HEK293 (cell line): ENCODE measurements at regions not wholly inside any gene's neighbourhood (a gene's known extent, or its start where the extent isn't known, plus 50 kb on each side); places are given as distances from the start of the nearest gene placed in this dataset.

Experiments
- CTCF ChIA-PET: fragments of 350-600 bp; formaldehyde crosslinking; extraction: SDS; loops from one replicate; lab custom pipeline; 2021; ENCODE audit warnings: antibody characterized with exemption; lab: Yijun Ruan, JAX
- POLR2A ChIA-PET: fragments of 300-600 bp; formaldehyde crosslinking; extraction: SDS; loops from one replicate; lab custom pipeline; 2020; ENCODE audit warnings: antibody characterized with exemption, inconsistent platforms; lab: Yijun Ruan, JAX
- H3K27ac ChIP-seq: fragments of 200-500 bp; sonication (Bioruptor generic); 2 replicates; pipeline ENCODE4 v1.5.1; 2014; ENCODE audit warnings: low read depth, low read length, control low read depth, inconsistent platforms; ENCODE audit errors: extremely low read depth
- H3K36me3 ChIP-seq, 2 experiments: fragments of 200-500 bp in 1 of 2; sonication (Bioruptor generic) in 1 of 2; 1 replicate in 1 of 2; 2 replicates in 1 of 2; pipeline ENCODE4 v1.5.1; 2014 to 2017; ENCODE audit warnings: inconsistent platforms in 2 of 2, low read length in 2 of 2; ENCODE audit not compliant: control insufficient read depth in 2 of 2, insufficient read depth in 1 of 2
- H3K4me1 ChIP-seq: fragments of 200-500 bp; sonication (Bioruptor generic); 2 replicates; pipeline ENCODE4 v1.5.1; 2014; ENCODE audit warnings: mild to moderate bottlenecking, low read length, inconsistent platforms; ENCODE audit not compliant: control insufficient read depth, insufficient read depth
- H3K4me3 ChIP-seq: 2 replicates; pipeline ENCODE4 v1.5.1; 2011; ENCODE audit warnings: low read depth, mild to moderate bottlenecking, control low read depth, low read length, moderate library complexity
- H3K9me3 ChIP-seq: fragments of 200-500 bp; sonication (Bioruptor generic); 2 replicates; pipeline ENCODE4 v1.5.1; 2014; ENCODE audit warnings: low read depth, low read length, inconsistent platforms; ENCODE audit not compliant: control insufficient read depth, insufficient read depth
- EGR2 ChIP-seq: fragments of 450-650 bp; formaldehyde crosslinking; IDR thresholded peaks from 2 replicates; pipeline ENCODE4 v1.5.1; 2016; ENCODE audit warnings: low read depth, missing biosample characterization, missing genetic modification characterization
- YY1 ChIP-seq: fragments of 450-650 bp; formaldehyde crosslinking; IDR thresholded peaks from 2 replicates; pipeline ENCODE4 v1.5.1; 2018; ENCODE audit warnings: missing biosample characterization, missing genetic modification characterization
- ZBTB26 ChIP-seq: fragments of 450-650 bp; formaldehyde crosslinking; optimal IDR thresholded peaks from 2 replicates; pipeline ENCODE3; 2016; ENCODE audit warnings: missing biosample characterization, mild to moderate bottlenecking, missing genetic modification characterization
- ZFHX2 ChIP-seq: fragments of 450-650 bp; formaldehyde crosslinking; conservative IDR thresholded peaks from 2 replicates; pipeline ENCODE4 v1.5.1; 2016; ENCODE audit warnings: missing biosample characterization, missing genetic modification characterization
- ZNF274 ChIP-seq, 2 experiments: fragments of 200-500 bp in 1 of 2; fragments of 450-650 bp in 1 of 2; sonication (Bioruptor generic) in 1 of 2; formaldehyde crosslinking in 1 of 2; IDR thresholded peaks; 2 replicates each; pipeline versions ENCODE4 v1.5.1 to v1.6.1; 2014 to 2016; ENCODE audit warnings: borderline replicate concordance in 1 of 2, inconsistent platforms in 1 of 2, low read length in 1 of 2, missing biosample characterization in 1 of 2, missing genetic modification characterization in 1 of 2
- ZNF398 ChIP-seq: fragments of 450-650 bp; formaldehyde crosslinking; IDR thresholded peaks from 2 replicates; pipeline ENCODE4 v1.5.1; 2017; ENCODE audit warnings: missing biosample characterization, missing genetic modification characterization
- ZNF513 ChIP-seq: fragments of 450-650 bp; IDR thresholded peaks from 2 replicates; pipeline ENCODE4 v1.5.1; 2018; ENCODE audit warnings: missing biosample characterization, missing genetic modification characterization
- ZNF548 ChIP-seq: fragments of 450-650 bp; formaldehyde crosslinking; IDR thresholded peaks from 2 replicates; pipeline ENCODE4 v1.5.1; 2016; ENCODE audit warnings: missing biosample characterization, missing genetic modification characterization
- ZNF76 ChIP-seq: fragments of 450-650 bp; formaldehyde crosslinking; IDR thresholded peaks from 2 replicates; pipeline ENCODE4; 2016; ENCODE audit warnings: low read depth, missing biosample characterization, missing genetic modification characterization, borderline replicate concordance
- ZNF791 ChIP-seq: fragments of 450-650 bp; formaldehyde crosslinking; IDR thresholded peaks from 2 replicates; pipeline ENCODE4 v1.5.1; 2016; ENCODE audit warnings: missing biosample characterization, missing genetic modification characterization
- ZNF792 ChIP-seq: fragments of 450-650 bp; formaldehyde crosslinking; IDR thresholded peaks from 2 replicates; pipeline ENCODE4 v1.5.1; 2016; ENCODE audit warnings: missing biosample characterization, missing genetic modification characterization
- ZSCAN23 ChIP-seq: fragments of 450-650 bp; formaldehyde crosslinking; IDR thresholded peaks from 2 replicates; pipeline ENCODE4 v1.5.1; 2016; ENCODE audit warnings: missing biosample characterization, missing genetic modification characterization
- TF ChIP-seq, protein P1 (sequence below): fragments of 450-650 bp; formaldehyde crosslinking; IDR thresholded peaks from 2 replicates; pipeline ENCODE4 v1.5.1; 2016; ENCODE audit warnings: missing biosample characterization, missing genetic modification characterization
- TF ChIP-seq, protein P2 (sequence below): fragments of 450-650 bp; formaldehyde crosslinking; IDR thresholded peaks from 2 replicates; pipeline ENCODE4 v1.5.1; 2016; ENCODE audit warnings: missing biosample characterization, missing genetic modification characterization, low read depth

DNA sequence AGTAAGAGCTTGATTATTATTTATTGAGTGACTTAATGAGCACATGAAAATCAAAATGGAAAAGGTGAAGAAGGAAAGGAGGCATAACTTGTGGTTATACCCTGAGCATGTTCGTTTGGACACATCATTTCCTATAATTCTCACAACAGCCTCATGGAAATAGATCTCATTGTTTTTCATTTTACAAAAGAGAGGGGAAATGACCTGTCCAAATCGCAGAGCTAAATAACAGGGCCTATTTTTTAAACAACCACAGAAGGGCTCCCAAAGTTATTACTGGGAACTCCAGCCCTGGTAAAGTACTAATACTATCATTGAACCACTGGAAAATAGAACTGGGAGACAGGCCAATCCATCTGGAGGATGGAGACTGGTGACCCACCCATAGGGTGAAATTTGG is 317.7 kb upstream of the C16orf82 start (continued):
- no peak for TF ChIP-seq ZBTB26 (tag by site-specific recombination)
- no peak for TF ChIP-seq ZSCAN23 (tag by site-specific recombination)
- no peak for TF ChIP-seq EGR2
- TF ChIP-seq, all 188 proteins: peak for 0

DNA sequence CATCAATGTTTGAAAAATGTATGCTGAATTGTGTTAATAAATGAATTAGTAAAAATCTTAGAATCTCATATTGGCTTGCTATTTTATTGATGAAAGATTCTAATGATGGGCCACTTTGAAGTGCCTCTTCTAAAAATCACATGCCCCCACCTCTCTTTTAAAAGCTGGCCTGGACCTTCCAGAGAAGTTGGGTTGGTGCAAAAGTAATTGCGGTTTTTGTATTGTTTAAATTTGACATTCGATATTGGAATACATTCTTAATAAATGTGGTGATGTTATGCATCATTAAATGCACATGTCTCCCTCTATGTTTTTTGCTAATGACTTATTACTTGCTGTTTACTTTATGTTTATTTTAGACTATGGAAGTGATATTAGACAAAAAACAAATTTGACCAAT is 314.6 kb upstream of the C16orf82 start:
- TF ChIP-seq ZNF274 (IDR thresholded peaks at IDR 0.05; ENCODE audit: low read length) (no peak), ZNF274 (tag by site-specific recombination; IDR thresholded peaks at IDR 0.05; ENCODE audit: borderline replicate concordance) (no peak), YY1 (tag by site-specific recombination) (no peak), ZNF791 (tag by site-specific recombination) (no peak), ZNF76 (tag by site-specific recombination) (no peak), ZNF792 (tag by site-specific recombination) (no peak), ZNF513 (tag by site-specific recombination) (no peak)
- TF ChIP-seq, protein P1, sequence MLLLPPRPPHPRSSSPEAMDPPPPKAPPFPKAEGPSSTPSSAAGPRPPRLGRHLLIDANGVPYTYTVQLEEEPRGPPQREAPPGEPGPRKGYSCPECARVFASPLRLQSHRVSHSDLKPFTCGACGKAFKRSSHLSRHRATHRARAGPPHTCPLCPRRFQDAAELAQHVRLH (tag by site-specific recombination), result no peak
- TF ChIP-seq, protein P2, sequence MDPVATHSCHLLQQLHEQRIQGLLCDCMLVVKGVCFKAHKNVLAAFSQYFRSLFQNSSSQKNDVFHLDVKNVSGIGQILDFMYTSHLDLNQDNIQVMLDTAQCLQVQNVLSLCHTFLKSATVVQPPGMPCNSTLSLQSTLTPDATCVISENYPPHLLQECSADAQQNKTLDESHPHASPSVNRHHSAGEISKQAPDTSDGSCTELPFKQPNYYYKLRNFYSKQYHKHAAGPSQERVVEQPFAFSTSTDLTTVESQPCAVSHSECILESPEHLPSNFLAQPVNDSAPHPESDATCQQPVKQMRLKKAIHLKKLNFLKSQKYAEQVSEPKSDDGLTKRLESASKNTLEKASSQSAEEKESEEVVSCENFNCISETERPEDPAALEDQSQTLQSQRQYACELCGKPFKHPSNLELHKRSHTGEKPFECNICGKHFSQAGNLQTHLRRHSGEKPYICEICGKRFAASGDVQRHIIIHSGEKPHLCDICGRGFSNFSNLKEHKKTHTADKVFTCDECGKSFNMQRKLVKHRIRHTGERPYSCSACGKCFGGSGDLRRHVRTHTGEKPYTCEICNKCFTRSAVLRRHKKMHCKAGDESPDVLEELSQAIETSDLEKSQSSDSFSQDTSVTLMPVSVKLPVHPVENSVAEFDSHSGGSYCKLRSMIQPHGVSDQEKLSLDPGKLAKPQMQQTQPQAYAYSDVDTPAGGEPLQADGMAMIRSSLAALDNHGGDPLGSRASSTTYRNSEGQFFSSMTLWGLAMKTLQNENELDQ (tag by site-specific recombination), result no peak
- no peak overlapping the region for H3K4me3 ChIP-seq
- H3K36me3 ChIP-seq, result no peaks in the 10 kb centered on the region
- ChIA-PET POLR2A (no interaction called here), CTCF (interaction anchor here (0.7 kb wide), 1 partner anchor 49 kb away, joined by 3 read pairs; no protein-coding TSS in a partner anchor)
- no peaks in the 10 kb centered on the region for H3K4me1 ChIP-seq
- H3K9me3 ChIP-seq, result no peaks in the 10 kb centered on the region
- no peak overlapping the region for H3K27ac ChIP-seq

DNA sequence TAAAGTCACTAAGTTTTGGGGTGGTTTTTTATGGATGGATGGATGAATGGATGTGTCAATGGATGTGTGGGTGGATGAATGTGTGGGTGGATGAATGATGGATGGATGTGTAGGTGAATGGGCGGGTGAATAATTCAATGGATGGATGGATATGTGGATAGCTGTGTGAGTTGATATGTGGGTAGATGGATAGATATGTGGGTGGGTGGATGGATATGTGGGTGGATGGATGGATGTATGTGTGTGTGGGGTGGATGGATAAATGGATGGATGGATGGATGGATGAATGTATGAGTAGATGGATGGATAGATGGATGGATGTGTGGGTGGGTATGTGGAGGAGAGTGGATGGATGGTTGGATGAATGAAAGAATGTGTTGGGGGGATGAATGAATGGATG is 310.1 kb upstream of the C16orf82 start:
- Histone ChIP-seq H3K9me3 (no peaks in the 10 kb centered on the region), H3K4me1 (no peaks in the 10 kb centered on the region), H3K27ac (no peak overlapping the region), H3K36me3 (no peaks in the 10 kb centered on the region), H3K4me3 (no peak overlapping the region)
- ChIA-PET CTCF (no interaction called here), POLR2A (no interaction called here)
- no peak for TF ChIP-seq ZNF398
- TF ChIP-seq YY1 (tag by site-specific recombination), result no peak
- TF ChIP-seq ZFHX2 (tag by site-specific recombination), result peak; percentile 44
- TF ChIP-seq EGR2, result peak; percentile 92
- TF ChIP-seq ZNF548 (tag by site-specific recombination), result no peak
